ENCODE measurements at regions not wholly inside any gene's neighbourhood (a gene's known extent, or its start where the extent isn't known, plus 50 kb on each side); places are given as distances from the start of the nearest gene placed in this dataset.

- no peaks in the 10 kb centered on the region for H3K36me3 ChIP-seq (replicated peaks in 1 of 2; ENCODE audit: control insufficient read depth in 1 of 2, insufficient read depth in 2 of 2, low read length in 2 of 2)
- H3K9me3 ChIP-seq (replicated peaks in 1 of 2; ENCODE audit: control insufficient read depth in 1 of 2, insufficient read depth in 1 of 2, low read length in 2 of 2): no peaks in the 10 kb centered on the region
- TF ChIP-seq, protein P1, sequence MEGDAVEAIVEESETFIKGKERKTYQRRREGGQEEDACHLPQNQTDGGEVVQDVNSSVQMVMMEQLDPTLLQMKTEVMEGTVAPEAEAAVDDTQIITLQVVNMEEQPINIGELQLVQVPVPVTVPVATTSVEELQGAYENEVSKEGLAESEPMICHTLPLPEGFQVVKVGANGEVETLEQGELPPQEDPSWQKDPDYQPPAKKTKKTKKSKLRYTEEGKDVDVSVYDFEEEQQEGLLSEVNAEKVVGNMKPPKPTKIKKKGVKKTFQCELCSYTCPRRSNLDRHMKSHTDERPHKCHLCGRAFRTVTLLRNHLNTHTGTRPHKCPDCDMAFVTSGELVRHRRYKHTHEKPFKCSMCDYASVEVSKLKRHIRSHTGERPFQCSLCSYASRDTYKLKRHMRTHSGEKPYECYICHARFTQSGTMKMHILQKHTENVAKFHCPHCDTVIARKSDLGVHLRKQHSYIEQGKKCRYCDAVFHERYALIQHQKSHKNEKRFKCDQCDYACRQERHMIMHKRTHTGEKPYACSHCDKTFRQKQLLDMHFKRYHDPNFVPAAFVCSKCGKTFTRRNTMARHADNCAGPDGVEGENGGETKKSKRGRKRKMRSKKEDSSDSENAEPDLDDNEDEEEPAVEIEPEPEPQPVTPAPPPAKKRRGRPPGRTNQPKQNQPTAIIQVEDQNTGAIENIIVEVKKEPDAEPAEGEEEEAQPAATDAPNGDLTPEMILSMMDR (IDR thresholded peaks at IDR 0.05): no peak
- no peak overlapping the region for H3K4me2 ChIP-seq (replicated peaks; ENCODE audit: extremely low read depth, low read length, poor library complexity, severe bottlenecking)
- intact Hi-C loops (cut with micrococcal nuclease): no loop called here
- Mint-ChIP-seq H3K4me1 (no peaks in the 10 kb centered on the region), H3K27me3 (ENCODE audit: low read depth in 3 of 3) (peaks cover 4 to 7% (median 4%) of the 10 kb centered on the region in 3 donors), H3K27ac (peak overlapping the region in 1 of 7 donors; percentile 18), H3K9me3 (peaks cover 0 to 5% (median 2%) of the 10 kb centered on the region in 7 donors), H3K4me3 (no peak overlapping the region), H3K36me3 (no peaks in the 10 kb centered on the region)
- H3K79me2 ChIP-seq (ENCODE audit: insufficient read depth, low read length): no peaks in the 10 kb centered on the region
- no peak for DNase-seq
- H3K27ac ChIP-seq (ENCODE audit: low read depth in 1 of 2, low read length in 2 of 2): no peak overlapping the region
- no peak overlapping the region for H3K4me3 ChIP-seq (replicated peaks in 1 of 3; ENCODE audit: low read depth in 2 of 3, low read length in 3 of 3)
- H3K27me3 ChIP-seq (ENCODE audit: control insufficient read depth in 2 of 2, insufficient read depth in 2 of 2, low read length in 2 of 2): no peaks in the 10 kb centered on the region
- no peaks in the 10 kb centered on the region for H3K4me1 ChIP-seq (ENCODE audit: control insufficient read depth in 1 of 2, insufficient read depth in 2 of 2, low read length in 2 of 2)
- H4K20me1 ChIP-seq (ENCODE audit: insufficient read depth, low read length): no peaks in the 10 kb centered on the region
- WGBS (ENCODE audit: insufficient coverage): 100% methylated on average over 1 of the region's 2 CpGs
- H3K9ac ChIP-seq (ENCODE audit: insufficient read depth, low read length, poor library complexity, severe bottlenecking): no peak overlapping the region
- no peak overlapping the region for H2AFZ ChIP-seq (ENCODE audit: insufficient read depth, low read depth, low read length, poor library complexity, severe bottlenecking)
These were observed 111.8 kb upstream of the H2AZ1 start for GRCh38 chr4:100061835-100062234.

- 87% methylated on average over 3 of the region's 5 CpGs for WGBS (ENCODE audit: insufficient coverage)
- intact Hi-C loops (cut with micrococcal nuclease): no loop called here
These were observed 110.8 kb upstream of the H2AZ1 start for GRCh38 chr4:100060765-100061416.

More at GRCh38 chr4:100060765-100061416, 110.8 kb upstream of the H2AZ1 start:
- Histone ChIP-seq H3K4me1 (ENCODE audit: control insufficient read depth in 1 of 2, insufficient read depth in 2 of 2, low read length in 2 of 2) (no peaks in the 10 kb centered on the region), H3K36me3 (replicated peaks in 1 of 2; ENCODE audit: control insufficient read depth in 1 of 2, insufficient read depth in 2 of 2, low read length in 2 of 2) (no peaks in the 10 kb centered on the region), H3K79me2 (ENCODE audit: insufficient read depth, low read length) (no peaks in the 10 kb centered on the region), H3K4me3 (replicated peaks in 1 of 3; ENCODE audit: low read depth in 2 of 3, low read length in 3 of 3) (no peak overlapping the region), H3K4me2 (replicated peaks; ENCODE audit: extremely low read depth, low read length, poor library complexity, severe bottlenecking) (no peak overlapping the region), H3K27ac (ENCODE audit: low read depth in 1 of 2, low read length in 2 of 2) (no peak overlapping the region), H3K9me3 (replicated peaks in 1 of 2; ENCODE audit: control insufficient read depth in 1 of 2, insufficient read depth in 1 of 2, low read length in 2 of 2) (no peaks in the 10 kb centered on the region), H3K9ac (ENCODE audit: insufficient read depth, low read length, poor library complexity, severe bottlenecking) (no peak overlapping the region), H2AFZ (ENCODE audit: insufficient read depth, low read depth, low read length, poor library complexity, severe bottlenecking) (no peak overlapping the region), H3K27me3 (ENCODE audit: control insufficient read depth in 2 of 2, insufficient read depth in 2 of 2, low read length in 2 of 2) (no peaks in the 10 kb centered on the region), H4K20me1 (ENCODE audit: insufficient read depth, low read length) (no peaks in the 10 kb centered on the region)
- peaks cover 4 to 7% (median 5%) of the 10 kb centered on the region in 3 donors for H3K27me3 Mint-ChIP-seq (ENCODE audit: low read depth in 3 of 3)
- peaks cover 0 to 5% (median 0%) of the 10 kb centered on the region in 7 donors for H3K9me3 Mint-ChIP-seq
- DNase-seq: no peak
- H3K27ac Mint-ChIP-seq: no peak overlapping the region
- no peak overlapping the region for H3K4me3 Mint-ChIP-seq
- TF ChIP-seq, protein P1 (IDR thresholded peaks at IDR 0.05): no peak
- H3K36me3 Mint-ChIP-seq: no peaks in the 10 kb centered on the region
- H3K4me1 Mint-ChIP-seq: no peaks in the 10 kb centered on the region
